ENCODE measurements at regions not wholly inside any gene's neighbourhood (a gene's known extent, or its start where the extent isn't known, plus 50 kb on each side); places are given as distances from the start of the nearest gene placed in this dataset.
A peak's percentile ranks its signal among the peaks of the same experiment; 100 is the strongest.

DNA sequence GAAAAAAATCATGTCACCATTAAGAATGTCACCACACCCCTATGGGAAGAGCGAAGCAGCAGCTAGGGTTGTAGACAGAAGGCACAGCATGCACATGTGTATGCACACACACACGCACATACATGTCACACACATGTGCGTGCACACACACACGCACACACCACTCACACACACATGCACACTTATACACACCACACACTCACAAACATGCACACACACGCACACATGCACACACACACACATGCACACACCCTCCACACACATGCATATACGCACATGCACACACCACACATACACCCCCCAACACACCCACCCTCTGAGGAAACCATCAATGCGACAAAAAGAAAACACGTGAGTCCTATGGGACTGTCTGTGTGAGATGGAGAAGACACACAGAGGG, 205.4 kb downstream of the ENGASE start (continued):
- TF ChIP-seq CHD2 (IDR thresholded peaks at IDR 0.05; ENCODE audit: low read length, partially characterized antibody) (no peak), NPAS2 (CRISPR knock-in tag; IDR thresholded peaks at IDR 0.05; ENCODE audit: borderline replicate concordance) (no peak), ZNF302 (CRISPR knock-in tag; IDR thresholded peaks at IDR 0.05) (no peak)

DNA sequence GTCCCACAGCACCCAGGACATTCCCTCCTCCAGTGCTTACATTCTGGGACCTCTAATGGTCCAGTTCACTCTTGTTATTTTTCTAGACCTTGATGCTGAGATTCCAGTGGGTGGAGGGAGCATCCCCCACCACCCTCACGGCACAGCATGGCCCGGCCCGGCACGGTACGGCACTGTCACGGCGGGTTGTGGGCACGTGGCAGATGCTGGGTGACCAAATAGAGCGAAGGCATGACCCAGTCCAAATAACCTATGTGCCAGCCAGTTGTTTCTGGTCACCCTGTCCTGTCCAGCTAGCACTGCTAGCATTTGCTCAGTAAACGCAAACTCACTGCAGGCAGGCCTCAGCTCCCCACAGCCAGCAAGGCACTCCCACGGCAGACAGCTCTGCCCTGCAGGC, 204.7 kb downstream of the ENGASE start:
- ATAC-seq (no peak), DNase-seq (ENCODE audit: low read depth in 1 of 2, low spot score in 1 of 2) (no peak), FAIRE-seq (no peak)
- TF ChIP-seq, protein P1, sequence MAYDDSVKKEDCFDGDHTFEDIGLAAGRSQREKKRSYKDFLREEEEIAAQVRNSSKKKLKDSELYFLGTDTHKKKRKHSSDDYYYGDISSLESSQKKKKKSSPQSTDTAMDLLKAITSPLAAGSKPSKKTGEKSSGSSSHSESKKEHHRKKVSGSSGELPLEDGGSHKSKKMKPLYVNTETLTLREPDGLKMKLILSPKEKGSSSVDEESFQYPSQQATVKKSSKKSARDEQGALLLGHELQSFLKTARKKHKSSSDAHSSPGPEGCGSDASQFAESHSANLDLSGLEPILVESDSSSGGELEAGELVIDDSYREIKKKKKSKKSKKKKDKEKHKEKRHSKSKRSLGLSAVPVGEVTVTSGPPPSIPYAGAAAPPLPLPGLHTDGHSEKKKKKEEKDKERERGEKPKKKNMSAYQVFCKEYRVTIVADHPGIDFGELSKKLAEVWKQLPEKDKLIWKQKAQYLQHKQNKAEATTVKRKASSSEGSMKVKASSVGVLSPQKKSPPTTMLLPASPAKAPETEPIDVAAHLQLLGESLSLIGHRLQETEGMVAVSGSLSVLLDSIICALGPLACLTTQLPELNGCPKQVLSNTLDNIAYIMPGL (CRISPR knock-in tag; IDR thresholded peaks at IDR 0.05; ENCODE audit: borderline replicate concordance) = no peak
- TF ChIP-seq ZC3H11A (IDR thresholded peaks at IDR 0.05) (no peak), FOXS1 (CRISPR knock-in tag; IDR thresholded peaks at IDR 0.05) (no peak), KDM5A (IDR thresholded peaks at IDR 0.05) (no peak), ZFP36 (IDR thresholded peaks at IDR 0.05; ENCODE audit: borderline replicate concordance, partially characterized antibody) (no peak)
- TF ChIP-seq, protein P2, sequence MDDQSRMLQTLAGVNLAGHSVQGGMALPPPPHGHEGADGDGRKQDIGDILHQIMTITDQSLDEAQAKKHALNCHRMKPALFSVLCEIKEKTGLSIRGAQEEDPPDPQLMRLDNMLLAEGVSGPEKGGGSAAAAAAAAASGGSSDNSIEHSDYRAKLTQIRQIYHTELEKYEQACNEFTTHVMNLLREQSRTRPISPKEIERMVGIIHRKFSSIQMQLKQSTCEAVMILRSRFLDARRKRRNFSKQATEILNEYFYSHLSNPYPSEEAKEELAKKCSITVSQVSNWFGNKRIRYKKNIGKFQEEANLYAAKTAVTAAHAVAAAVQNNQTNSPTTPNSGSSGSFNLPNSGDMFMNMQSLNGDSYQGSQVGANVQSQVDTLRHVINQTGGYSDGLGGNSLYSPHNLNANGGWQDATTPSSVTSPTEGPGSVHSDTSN (IDR thresholded peaks at IDR 0.05) = no peak
- TF ChIP-seq, protein P3, sequence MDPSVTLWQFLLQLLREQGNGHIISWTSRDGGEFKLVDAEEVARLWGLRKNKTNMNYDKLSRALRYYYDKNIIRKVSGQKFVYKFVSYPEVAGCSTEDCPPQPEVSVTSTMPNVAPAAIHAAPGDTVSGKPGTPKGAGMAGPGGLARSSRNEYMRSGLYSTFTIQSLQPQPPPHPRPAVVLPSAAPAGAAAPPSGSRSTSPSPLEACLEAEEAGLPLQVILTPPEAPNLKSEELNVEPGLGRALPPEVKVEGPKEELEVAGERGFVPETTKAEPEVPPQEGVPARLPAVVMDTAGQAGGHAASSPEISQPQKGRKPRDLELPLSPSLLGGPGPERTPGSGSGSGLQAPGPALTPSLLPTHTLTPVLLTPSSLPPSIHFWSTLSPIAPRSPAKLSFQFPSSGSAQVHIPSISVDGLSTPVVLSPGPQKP (IDR thresholded peaks at IDR 0.05; ENCODE audit: low read depth, low read length) = no peak
- Histone ChIP-seq H3K4me3 (no peak overlapping the region), H3K4me2 (no peak overlapping the region), H3K27ac (no peak overlapping the region), H3K4me1 (no peaks in the 10 kb centered on the region), H3K9me3 (no peaks in the 10 kb centered on the region)
- POLR2A ChIA-PET = no interaction called here
- CTCF ChIA-PET = interaction anchor here (1.5 kb wide), 1 partner anchor 261 kb away, joined by 4 read pairs; no protein-coding TSS in a partner anchor
- 85% methylated on average over 11 of the region's 11 CpGs for WGBS (ENCODE audit: missing lambda C conversion rate)

DNA sequence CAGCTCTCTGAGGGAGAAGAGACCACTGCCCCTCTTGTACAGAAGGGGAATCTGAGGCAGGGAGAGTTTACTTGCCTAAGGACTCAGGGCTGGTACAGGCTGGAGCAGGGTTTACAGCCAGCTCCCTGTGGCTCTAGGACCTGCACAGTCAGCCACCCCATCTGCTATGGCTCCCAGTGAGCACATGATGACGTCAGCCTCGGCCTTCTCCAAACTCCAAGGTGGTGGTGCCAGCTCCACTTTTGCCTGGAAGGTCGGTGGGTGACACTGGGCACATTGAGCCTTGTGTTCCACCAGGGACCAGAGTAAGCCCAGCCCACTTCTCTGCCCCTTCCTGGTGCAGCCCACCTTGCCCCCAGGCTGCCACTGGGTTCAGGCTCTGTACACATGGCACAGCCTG, 202.2 kb downstream of the ENGASE start:
- H3K4me1 ChIP-seq = peaks cover 12% of the 10 kb centered on the region
- no peaks in the 10 kb centered on the region for H3K9me3 ChIP-seq
- ATAC-seq = peak in 1 of 2 experiments; percentile 10; a peak in 1 of 6 replicates
- DNase-seq (ENCODE audit: low read depth in 1 of 2, low spot score in 1 of 2) = no peak
- WGBS (ENCODE audit: missing lambda C conversion rate) = 53% methylated on average over 2 of the region's 3 CpGs
- POLR2A ChIA-PET = no interaction called here
- no peak for FAIRE-seq
- TF ChIP-seq TP53 (CRISPR knock-in tag; IDR thresholded peaks at IDR 0.05) = no peak
- TF ChIP-seq ZFP36 (IDR thresholded peaks at IDR 0.05; ENCODE audit: borderline replicate concordance, partially characterized antibody) = no peak
- TF ChIP-seq POLR2AphosphoS2 (conservative IDR thresholded peaks at IDR 0.05; ENCODE audit: low read length) = no peak
- TF ChIP-seq CHD4 (IDR thresholded peaks at IDR 0.05; ENCODE audit: borderline replicate concordance) = no peak
- TF ChIP-seq, protein P1 (CRISPR knock-in tag; IDR thresholded peaks at IDR 0.05; ENCODE audit: borderline replicate concordance) = no peak
- no peak for TF ChIP-seq HDAC2 (IDR thresholded peaks at IDR 0.05)
- no peak for TF ChIP-seq ESRRA (IDR thresholded peaks at IDR 0.05; ENCODE audit: borderline replicate concordance, low read length)
- TF ChIP-seq, protein P2 (IDR thresholded peaks at IDR 0.05) = no peak
- no peak for TF ChIP-seq ZSCAN20 (CRISPR knock-in tag; IDR thresholded peaks at IDR 0.05)
- no peak for TF ChIP-seq GATA3 (IDR thresholded peaks at IDR 0.05; ENCODE audit: borderline replicate concordance)
- TF ChIP-seq, protein P4, sequence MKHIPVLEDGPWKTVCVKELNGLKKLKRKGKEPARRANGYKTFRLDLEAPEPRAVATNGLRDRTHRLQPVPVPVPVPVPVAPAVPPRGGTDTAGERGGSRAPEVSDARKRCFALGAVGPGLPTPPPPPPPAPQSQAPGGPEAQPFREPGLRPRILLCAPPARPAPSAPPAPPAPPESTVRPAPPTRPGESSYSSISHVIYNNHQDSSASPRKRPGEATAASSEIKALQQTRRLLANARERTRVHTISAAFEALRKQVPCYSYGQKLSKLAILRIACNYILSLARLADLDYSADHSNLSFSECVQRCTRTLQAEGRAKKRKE (CRISPR knock-in tag; IDR thresholded peaks at IDR 0.05; ENCODE audit: low read depth) = no peak
- no peak for TF ChIP-seq HOXA7 (CRISPR knock-in tag; IDR thresholded peaks at IDR 0.05)
- H3K4me2 ChIP-seq = no peak overlapping the region
- CTCF ChIA-PET = interaction anchor here (0.9 to 1.7 kb wide), 4 partner anchors 14 to 111 kb away, joined by 3 to 5 read pairs (median 4); no protein-coding TSS in a partner anchor
- no peak overlapping the region for H3K27ac ChIP-seq
- H3K4me3 ChIP-seq = no peak overlapping the region

All from A549 (cell line).